ENCODE measurements at regions not wholly inside any gene's neighbourhood (a gene's known extent, or its start where the extent isn't known, plus 50 kb on each side); places are given as distances from the start of the nearest gene placed in this dataset.
"Not testable (repeated sequence)": the region's sequence is repeated elsewhere in the genome, so short reads cannot be mapped to it uniquely, and the experiment has no call there.

DNA sequence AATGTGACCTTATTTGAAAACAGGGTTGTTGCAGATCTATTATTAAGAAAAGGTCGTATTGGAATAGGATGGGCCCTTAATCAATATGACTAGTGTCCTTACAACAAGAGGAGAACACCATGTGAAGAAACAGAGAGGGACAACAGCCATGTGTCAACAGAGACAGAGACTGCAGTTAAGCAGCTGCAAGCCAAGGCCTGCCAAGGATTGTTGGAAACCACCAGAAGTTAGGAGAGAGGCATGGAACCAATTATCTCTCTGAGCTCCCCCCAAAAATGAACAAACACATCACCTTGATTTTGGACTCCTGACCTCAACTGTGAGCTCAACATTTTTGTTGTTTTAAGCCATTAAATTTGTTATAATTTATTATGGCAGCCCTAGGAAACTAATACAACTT lies 214.6 kb upstream of the PRKD1 start:
- no peak for DNase-seq (ENCODE audit: low read depth, low spot score)
- H3K4me3 ChIP-seq (ENCODE audit: low read length): no peak overlapping the region

DNA sequence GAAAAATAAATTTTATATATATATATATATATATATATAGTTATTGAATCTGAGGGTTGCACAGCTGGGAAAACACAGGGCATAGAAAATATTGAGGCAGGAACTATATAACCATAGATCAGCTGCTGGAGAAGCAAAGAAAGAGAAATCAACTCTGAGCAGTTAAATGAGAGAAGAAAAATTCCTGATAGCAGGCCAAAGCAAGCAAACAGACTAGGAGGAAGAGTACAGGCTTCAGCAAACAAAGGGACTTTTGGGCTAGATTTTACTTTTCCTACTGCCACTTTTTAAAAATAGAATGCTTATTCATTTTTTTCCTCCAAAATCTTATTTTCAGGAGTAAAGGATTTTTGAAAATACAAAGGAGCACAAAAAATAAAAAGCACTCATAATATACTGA lies 216.0 kb upstream of the PRKD1 start:
- H3K4me3 ChIP-seq (ENCODE audit: low read length): no peak overlapping the region
- DNase-seq (ENCODE audit: low read depth, low spot score): no peak

DNA sequence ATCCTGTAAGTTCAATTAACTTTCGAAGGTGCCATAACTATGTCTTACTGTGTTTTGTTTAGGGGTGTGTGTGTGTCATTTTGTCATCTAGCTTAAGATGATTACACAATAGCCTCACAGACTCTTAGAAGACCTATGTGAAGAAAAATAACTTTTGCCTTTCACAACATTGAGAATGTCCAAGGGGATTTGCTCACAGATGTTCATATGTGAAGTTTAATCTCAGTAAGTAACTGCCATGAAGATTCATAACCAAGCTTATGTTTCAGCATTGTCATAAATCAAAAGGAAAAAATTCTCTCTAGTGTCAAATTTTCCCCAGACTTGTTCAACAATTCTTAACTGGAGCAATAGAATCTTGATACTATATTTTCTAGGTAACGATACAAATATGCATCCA lies 226.1 kb upstream of the PRKD1 start:
- no peak for DNase-seq (ENCODE audit: low read depth, low spot score)

DNA sequence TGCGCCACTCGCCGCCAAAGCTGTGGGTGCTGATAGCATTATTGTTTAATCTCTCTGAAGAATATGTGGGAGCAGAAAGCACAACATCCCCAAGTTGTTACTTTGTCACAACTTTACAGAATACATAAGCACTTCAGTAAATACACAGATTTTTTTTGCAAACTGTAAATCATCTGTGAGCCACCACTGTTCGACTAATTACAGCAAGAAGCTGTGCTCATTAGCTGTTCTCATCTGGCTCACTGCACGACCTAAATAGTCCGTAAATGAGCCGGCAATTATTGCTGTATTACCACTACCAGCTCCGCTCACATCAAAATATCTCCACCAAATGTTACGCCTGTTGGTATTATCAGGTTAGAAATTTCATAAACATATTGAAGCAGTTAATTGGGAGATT lies 228.9 kb upstream of the PRKD1 start:
- H3K4me3 ChIP-seq (ENCODE audit: low read length): no peak overlapping the region
- no peak for DNase-seq (ENCODE audit: low read depth, low spot score)

More for the DNA sequence above, 226.1 kb upstream of the PRKD1 start:
- H3K4me3 ChIP-seq (ENCODE audit: low read length): no peak overlapping the region

DNA sequence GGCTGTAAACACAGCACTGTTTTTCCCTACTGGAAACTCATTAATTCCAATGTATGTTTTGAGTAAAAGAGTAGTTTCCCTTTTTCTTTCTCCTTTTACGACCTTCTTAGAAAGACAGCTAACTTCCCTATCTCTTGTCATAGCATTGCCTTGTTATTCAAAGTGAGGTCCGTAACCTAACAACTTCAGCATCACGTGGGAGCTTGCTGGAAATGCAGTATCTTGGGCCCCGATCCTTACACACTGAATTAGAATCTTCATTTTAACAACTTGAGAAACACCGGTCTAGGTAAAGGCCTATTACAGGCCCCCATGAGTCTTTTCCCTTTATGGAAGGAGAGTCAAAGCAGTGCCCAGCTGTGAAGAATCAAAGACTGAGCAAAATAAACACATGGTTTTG lies 230.7 kb upstream of the PRKD1 start:
- DNase-seq (ENCODE audit: low read depth, low spot score): no peak

DNA sequence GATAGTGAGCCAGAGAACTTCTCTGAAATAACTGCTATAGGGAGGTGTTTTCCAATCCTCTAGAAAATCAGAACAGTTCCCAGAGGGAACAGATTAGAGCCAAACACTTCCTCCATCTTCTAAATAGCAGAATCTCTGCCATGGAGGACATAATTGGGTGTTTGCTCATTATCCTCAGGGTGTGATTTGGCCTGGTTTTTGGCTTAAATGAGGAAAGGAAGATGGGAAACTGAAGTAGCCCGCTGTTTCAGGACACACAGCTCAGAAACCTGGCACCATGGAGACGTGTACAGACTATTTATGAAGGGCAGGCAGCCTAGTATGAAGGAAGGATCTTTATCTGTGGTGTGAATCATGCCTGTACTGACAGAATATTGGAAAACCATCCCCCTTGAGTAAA lies 231.7 kb upstream of the PRKD1 start:
- no peak overlapping the region for H3K4me3 ChIP-seq (ENCODE audit: low read length)
- no peak for DNase-seq (ENCODE audit: low read depth, low spot score)

More for the DNA sequence above, 230.7 kb upstream of the PRKD1 start:
- H3K4me3 ChIP-seq (ENCODE audit: low read length): no peak overlapping the region

DNA sequence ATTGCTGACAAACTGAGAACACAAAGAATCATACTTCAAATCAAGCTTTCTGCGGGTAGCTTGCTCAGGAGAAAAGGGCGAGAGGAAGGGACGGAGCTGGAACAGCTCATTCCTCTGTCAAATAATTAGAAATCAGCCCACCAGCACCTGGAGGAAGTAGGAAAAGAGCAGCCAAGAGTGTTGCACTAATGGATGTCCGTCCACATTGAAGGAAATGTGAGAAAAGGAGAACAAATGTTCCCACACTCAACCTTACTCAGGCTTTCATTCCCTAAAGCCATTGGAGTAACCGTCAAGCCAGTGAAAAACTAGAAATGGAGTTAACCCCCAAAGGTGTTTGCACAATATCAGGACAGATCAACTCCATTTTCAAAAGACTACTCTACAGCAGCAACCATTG lies 233.0 kb upstream of the PRKD1 start:
- no peak overlapping the region for H3K4me3 ChIP-seq (ENCODE audit: low read length)
- no peak for DNase-seq (ENCODE audit: low read depth, low spot score)

DNA sequence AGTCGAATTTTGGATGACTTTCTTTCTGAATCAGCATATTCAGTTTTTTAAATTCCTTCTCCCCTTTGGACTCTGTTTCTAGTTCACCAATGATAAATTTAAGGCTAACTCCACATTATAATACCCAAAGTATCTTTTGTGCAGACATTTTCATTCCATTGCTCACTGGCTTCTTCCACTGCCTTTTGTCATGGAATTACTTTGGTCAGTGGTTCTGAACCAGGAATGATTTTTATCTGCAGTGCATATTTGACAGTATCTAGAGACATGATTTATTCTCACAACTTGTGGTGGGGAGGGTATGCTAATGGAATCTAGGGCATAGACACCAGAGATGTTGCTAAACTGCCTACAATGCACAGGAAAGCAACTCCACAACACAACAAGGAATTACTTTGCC lies 234.4 kb upstream of the PRKD1 start:
- no peak for DNase-seq (ENCODE audit: low read depth, low spot score)
- no peak overlapping the region for H3K4me3 ChIP-seq (ENCODE audit: low read length)

DNA sequence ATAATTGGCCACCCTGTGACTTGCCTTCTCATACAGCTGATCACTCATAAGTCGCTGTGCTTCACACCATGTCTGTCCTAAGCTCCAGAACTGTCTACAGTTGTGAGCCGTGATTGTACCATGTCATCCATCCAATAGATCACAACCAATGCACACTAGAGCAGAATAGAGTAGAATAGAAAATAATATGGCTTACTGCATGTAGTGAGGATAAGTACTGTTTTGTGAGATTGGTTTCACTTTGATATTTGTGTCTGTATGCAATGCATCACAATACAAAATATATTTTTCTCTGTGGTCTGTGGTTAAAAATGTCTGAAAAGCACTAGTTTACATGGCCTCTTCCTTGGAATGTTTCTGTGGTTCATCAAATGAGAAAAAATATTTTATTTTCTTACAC lies 237.6 kb upstream of the PRKD1 start:
- no peak overlapping the region for H3K4me3 ChIP-seq (ENCODE audit: low read length)
- no peak for DNase-seq (ENCODE audit: low read depth, low spot score)

DNA sequence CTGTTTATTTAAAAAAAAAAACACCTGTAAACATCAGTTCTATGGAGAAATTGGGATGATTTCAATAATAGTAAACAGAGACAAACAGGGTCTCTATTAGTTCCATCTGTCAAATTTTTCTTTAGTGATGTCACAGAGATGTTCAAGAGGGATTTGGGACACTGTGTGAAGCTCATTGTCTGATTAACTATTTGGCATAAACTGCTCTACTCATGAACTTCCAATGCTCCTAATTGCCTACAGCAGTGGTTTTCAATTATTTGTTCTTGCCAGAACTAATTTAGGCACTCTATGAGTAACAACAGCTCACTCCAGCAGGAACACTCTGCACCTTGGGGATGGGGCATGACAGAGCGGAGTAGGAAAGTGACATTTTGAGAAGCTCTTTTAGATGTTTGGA lies 250.1 kb upstream of the PRKD1 start:
- no peak for DNase-seq (ENCODE audit: low read depth, low spot score)
- no peak overlapping the region for H3K4me3 ChIP-seq (ENCODE audit: low read length)

DNA sequence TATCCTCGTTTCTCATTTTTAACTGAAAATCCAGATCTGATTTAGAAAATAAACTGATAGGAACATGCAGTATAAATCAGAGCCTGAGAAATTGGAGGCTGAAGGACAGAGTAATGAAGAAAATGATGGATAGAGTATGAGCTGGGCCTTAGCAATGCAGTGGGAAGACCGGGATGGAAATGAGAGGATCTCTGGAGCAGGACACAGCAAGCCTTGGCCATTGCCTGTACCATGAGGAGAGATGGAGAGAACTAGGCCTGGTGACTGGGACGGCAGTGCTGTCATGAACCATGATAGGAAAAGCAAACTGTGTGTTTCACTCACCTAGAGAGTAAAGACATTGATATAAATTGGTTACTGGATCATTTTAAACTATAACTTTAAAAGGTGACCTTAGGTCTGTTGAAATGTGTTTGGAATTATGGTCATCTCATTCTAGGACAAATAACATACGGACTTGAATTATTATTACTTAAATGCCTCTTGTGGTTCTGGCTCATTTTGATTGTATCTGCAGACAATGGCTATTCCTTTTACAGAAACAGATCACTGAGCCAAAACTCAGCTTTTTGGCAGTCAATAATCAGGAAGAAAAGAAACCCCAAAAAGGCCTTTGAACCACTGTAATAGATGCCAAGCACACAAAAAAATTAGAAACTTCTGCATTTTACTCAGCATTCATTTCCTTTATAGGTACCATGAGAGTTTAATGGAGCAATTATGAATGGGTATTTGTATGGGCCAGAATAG lies 251.9 kb upstream of the PRKD1 start:
- no peak overlapping the region for H3K4me3 ChIP-seq (ENCODE audit: low read length)
- no peak for DNase-seq (ENCODE audit: low read depth, low spot score)

DNA sequence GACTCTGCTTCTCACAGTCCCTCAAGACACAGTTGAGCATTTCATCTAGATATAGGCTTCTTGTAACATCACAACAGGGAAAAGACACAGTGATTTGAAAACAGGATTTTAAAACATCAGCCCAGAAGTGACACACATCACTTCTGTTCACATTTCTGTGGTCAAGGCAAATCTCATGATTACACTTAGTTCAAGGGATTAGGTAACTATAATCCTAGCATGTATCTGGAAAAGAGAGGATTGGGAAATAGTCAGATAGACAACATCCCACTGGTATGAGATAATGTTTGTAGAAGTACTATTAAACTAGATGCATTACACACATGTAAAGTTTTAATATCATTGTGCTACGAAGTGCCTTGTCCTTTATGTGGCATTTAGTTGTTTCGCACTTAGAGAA lies 252.6 kb upstream of the PRKD1 start:
- DNase-seq (ENCODE audit: low read depth, low spot score): no peak
- no peak overlapping the region for H3K4me3 ChIP-seq (ENCODE audit: low read length)

DNA sequence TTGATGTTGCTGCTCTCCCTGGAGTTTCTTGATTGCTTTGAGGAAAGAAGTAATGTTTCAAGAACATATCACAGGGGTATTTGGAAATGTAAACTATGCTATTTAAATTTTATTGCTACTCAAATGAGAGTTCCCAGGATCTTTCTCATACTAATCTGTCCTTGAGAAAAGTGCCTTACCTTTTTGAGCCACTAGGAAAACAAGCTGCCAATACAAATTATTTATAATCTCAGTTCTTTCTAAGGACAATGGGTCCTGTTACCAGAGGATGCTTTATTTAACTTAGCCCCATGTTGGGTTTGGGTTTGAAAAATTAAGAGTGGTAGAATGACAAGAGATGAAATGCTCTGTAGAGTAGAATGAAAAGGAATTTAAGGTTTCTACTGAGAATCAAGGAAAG lies 258.2 kb upstream of the PRKD1 start:
- H3K4me3 ChIP-seq (ENCODE audit: low read length): no peak overlapping the region
- no peak for DNase-seq (ENCODE audit: low read depth, low spot score)

DNA sequence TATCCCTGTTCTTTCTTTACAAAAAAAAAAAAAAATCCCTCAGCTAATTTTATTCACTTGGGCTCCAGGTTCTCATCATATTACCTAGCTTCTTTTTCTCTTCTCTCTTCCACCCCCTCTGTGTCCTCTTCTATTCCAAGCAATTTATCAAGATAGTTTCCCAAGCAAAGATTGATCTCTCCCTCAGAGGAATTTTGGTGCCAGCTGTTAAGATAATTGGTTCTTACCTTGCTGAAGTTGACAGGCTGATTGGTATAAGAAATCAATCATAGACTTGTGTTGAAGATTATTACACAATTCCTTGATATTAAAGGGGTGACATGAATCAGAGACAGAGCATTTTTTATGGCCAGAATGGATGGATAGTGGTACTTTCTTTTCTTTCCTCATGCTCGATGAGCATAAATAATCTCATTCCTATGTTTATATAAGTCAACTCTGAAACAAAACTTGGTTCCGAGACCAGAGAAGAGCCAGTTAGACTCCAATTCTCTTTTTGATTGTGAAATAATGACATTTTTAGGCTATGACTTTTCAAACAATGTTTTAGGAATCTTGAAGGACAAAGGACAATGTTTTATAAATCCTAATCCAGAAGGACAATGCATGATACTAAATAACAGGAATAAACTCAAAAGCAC lies 264.1 kb upstream of the PRKD1 start:
- no peak for DNase-seq (ENCODE audit: low read depth, low spot score)
- H3K4me3 ChIP-seq (ENCODE audit: low read length): no peak overlapping the region

DNA sequence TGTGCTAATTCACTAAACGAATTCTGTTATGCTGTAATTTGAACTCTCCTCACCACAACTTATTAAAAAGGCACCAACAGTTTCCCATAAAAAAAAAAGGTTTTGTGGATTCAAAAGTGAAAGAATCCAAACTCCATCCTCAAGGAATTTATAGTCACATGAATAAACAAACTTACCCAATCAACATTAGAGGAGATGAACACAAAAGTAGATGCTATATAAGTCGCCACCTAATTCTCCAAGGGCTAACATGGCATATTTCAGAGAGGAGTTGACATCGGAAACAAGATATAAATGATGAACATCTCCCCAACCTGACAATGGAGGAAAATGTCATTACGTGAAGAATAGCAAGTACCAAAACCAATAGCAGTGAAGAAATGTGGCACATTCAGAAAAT lies 265.5 kb upstream of the PRKD1 start:
- no peak overlapping the region for H3K4me3 ChIP-seq (ENCODE audit: low read length)
- DNase-seq (ENCODE audit: low read depth, low spot score): no peak

DNA sequence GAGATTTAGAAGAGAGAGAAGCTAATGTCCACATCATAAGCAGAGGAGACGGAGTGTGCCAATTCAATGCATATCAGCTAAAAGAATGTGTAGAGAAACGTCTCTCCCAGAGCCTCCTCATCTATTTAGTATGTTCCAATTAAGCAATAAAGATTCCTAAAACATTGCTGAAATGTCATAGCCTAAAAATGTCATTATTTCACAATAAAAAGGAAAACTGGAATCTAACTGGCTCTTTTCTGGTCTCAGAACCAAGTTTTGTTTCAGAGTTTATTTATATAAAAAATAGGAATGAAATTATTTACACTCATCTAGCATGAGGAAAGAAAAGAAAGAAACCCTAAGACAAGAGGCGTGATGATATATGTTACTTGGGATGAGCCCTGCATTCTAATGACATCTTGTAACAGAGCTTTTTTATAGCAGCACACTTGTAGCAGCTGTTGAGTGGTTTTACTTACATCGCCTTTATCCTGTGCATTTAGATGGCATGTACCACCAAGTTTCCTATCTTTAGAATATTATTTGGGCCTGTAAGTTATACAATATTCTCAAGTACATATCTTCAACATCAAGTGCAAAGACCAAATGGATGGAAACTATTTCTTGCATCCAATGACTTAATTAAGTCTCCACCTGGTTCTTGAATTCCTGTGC lies 266.3 kb upstream of the PRKD1 start:
- no peak for DNase-seq (ENCODE audit: low read depth, low spot score)
- H3K4me3 ChIP-seq (ENCODE audit: low read length): no peak overlapping the region

DNA sequence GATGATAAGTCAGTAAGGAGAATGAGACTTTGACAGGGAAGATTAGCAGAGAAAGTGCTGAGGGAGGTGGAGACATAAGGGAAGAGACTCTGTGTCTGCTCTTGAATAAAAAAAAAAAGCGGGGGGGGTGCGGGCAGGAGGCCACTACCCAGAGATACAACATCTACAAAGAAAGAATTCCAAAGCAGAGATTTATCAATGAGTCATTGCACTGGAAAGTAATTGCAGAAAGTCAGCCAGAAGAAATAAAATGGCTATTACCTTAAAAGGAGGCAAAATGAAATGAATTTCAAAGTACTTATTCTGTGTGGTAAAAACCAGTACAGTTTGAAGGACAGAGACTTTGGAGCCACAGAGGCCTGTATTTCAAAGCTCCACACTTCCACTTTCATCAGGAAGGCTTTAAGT lies 267.1 kb upstream of the PRKD1 start:
- no peak overlapping the region for H3K4me3 ChIP-seq (ENCODE audit: low read length)
- DNase-seq (ENCODE audit: low read depth, low spot score): no peak

DNA sequence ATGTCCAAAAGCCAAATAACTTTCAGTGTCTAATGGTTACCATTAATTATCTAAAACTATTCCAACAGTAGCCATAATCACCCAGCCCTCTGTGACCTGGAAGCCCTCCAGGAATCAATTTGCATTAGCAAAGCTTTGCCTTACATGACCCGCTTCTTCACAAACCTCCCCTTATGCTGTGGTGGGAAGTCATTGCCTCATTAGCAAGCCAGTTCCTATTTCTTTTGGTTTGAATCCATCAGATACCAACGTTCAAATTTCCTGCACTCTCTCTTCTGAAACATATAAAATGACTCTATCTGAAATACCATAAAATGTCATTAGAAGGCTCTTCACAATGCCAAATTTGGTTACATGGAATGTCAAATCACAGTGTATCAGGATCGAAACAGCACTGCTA lies 268.3 kb upstream of the PRKD1 start:
- DNase-seq (ENCODE audit: low read depth, low spot score): no peak
- no peak overlapping the region for H3K4me3 ChIP-seq (ENCODE audit: low read length)

DNA sequence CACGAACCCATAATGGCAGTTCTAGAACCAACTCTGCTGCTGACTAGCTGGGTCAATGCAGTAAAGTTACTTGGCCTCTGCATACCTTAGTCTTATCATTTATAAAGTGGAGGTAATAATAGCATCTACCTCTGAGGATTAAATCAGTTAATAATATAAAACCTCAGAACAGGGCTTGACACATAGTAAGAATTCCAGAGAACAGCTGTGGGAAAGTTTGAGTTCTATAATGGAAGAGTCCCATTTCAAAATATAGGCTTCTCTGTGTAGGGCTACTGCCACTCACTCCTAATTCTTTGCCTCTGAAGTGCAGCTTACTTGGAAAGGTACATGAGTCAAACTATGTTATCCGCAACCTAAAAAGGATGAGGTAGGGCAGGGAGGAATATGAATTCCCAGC lies 269.2 kb upstream of the PRKD1 start:
- no peak for DNase-seq (ENCODE audit: low read depth, low spot score)
- H3K4me3 ChIP-seq (ENCODE audit: low read length): no peak overlapping the region

DNA sequence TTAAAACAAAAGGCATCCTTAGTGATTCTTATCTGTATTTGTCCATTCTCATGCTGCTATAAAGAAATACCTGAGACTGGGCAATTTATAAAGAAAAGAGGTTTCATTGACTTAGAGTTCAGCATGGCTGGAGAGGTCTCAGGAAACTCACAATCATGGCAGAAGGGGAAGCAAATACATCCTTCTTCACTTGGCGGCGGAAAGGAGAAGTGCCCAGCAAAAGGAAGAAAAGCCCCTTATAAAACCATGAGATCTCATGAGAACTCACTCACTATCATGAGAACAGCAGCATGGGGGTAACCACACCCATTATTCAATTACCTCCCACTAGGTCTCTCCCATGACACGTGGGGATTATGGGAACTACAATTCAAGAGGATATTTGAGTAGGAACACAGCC lies 271.1 kb upstream of the PRKD1 start:
- DNase-seq (ENCODE audit: low read depth, low spot score); H3K4me3 ChIP-seq (ENCODE audit: low read length): not testable (repeated sequence)
